GM23338 (cell line): ENCODE measurements at regions not wholly inside any gene's neighbourhood (a gene's known extent, or its start where the extent isn't known, plus 50 kb on each side); places are given as distances from the start of the nearest gene placed in this dataset.

Source experiments
- CREB1 ChIP-seq: fragments of 250-450 bp; sonication (Bioruptor Pico); IDR thresholded peaks from 2 replicates; pipeline ENCODE4 v1.5.0; 2020; ENCODE audit warnings: low read depth, mild to moderate bottlenecking, moderate library complexity
- CTCF ChIP-seq, 2 experiments: fragments of 200-600 bp in 1 of 2; sonication (generic) in 1 of 2; conservative IDR thresholded peaks; 2 replicates each; pipeline versions ENCODE4 v1.5.1 to v1.6.1; 2016 to 2017; ENCODE audit warnings: antibody characterized with exemption in 2 of 2, low read depth in 2 of 2, mild to moderate bottlenecking in 2 of 2, moderate library complexity in 1 of 2
- EZH2 ChIP-seq: fragments of 200-600 bp; sonication (generic); IDR thresholded peaks from one replicate; pipeline ENCODE4 v1.8.0; 2017; ENCODE audit warnings: antibody characterized with exemption, mild to moderate bottlenecking, low read depth; ENCODE audit not compliant: unreplicated experiment
- EZH2phosphoT487 ChIP-seq: fragments of 200-600 bp; sonication (generic); IDR thresholded peaks from one replicate; pipeline ENCODE4 v1.8.1; 2018; ENCODE audit warnings: antibody characterized with exemption; ENCODE audit not compliant: unreplicated experiment
- TF ChIP-seq, protein P1 (sequence below): fragments of 250-450 bp; sonication (Bioruptor Pico); IDR thresholded peaks from 2 replicates; pipeline ENCODE4 v1.5.0; 2020; ENCODE audit warnings: mild to moderate bottlenecking, moderate library complexity

DNA sequence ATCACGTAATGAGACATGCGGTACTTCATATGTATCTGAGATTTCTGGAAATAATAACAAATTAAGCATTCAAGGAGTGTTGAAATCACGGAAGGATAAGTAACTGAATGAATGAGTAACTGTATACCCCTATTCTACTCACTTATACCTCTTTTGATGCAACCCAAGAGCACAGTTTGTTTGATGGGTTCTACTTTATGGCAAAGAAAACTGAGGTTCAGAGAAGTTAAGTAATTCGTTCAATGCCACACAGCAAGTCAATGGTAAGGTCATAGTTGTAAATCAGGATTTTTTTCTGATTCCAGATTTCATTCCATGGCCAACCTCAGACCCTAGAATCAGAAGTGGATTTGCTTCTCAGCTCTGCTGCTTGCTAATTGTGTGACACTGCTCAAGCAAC, 544.5 kb upstream of the TBX3 start:
- TF ChIP-seq EZH2phosphoT487 = no peak
- no peak for TF ChIP-seq CTCF (conservative IDR thresholded peaks at IDR 0.05; ENCODE audit: low read depth in 2 of 2)
- TF ChIP-seq EZH2 = no peak
- TF ChIP-seq CREB1 (CRISPR knock-in tag) = no peak
- TF ChIP-seq, protein P1, sequence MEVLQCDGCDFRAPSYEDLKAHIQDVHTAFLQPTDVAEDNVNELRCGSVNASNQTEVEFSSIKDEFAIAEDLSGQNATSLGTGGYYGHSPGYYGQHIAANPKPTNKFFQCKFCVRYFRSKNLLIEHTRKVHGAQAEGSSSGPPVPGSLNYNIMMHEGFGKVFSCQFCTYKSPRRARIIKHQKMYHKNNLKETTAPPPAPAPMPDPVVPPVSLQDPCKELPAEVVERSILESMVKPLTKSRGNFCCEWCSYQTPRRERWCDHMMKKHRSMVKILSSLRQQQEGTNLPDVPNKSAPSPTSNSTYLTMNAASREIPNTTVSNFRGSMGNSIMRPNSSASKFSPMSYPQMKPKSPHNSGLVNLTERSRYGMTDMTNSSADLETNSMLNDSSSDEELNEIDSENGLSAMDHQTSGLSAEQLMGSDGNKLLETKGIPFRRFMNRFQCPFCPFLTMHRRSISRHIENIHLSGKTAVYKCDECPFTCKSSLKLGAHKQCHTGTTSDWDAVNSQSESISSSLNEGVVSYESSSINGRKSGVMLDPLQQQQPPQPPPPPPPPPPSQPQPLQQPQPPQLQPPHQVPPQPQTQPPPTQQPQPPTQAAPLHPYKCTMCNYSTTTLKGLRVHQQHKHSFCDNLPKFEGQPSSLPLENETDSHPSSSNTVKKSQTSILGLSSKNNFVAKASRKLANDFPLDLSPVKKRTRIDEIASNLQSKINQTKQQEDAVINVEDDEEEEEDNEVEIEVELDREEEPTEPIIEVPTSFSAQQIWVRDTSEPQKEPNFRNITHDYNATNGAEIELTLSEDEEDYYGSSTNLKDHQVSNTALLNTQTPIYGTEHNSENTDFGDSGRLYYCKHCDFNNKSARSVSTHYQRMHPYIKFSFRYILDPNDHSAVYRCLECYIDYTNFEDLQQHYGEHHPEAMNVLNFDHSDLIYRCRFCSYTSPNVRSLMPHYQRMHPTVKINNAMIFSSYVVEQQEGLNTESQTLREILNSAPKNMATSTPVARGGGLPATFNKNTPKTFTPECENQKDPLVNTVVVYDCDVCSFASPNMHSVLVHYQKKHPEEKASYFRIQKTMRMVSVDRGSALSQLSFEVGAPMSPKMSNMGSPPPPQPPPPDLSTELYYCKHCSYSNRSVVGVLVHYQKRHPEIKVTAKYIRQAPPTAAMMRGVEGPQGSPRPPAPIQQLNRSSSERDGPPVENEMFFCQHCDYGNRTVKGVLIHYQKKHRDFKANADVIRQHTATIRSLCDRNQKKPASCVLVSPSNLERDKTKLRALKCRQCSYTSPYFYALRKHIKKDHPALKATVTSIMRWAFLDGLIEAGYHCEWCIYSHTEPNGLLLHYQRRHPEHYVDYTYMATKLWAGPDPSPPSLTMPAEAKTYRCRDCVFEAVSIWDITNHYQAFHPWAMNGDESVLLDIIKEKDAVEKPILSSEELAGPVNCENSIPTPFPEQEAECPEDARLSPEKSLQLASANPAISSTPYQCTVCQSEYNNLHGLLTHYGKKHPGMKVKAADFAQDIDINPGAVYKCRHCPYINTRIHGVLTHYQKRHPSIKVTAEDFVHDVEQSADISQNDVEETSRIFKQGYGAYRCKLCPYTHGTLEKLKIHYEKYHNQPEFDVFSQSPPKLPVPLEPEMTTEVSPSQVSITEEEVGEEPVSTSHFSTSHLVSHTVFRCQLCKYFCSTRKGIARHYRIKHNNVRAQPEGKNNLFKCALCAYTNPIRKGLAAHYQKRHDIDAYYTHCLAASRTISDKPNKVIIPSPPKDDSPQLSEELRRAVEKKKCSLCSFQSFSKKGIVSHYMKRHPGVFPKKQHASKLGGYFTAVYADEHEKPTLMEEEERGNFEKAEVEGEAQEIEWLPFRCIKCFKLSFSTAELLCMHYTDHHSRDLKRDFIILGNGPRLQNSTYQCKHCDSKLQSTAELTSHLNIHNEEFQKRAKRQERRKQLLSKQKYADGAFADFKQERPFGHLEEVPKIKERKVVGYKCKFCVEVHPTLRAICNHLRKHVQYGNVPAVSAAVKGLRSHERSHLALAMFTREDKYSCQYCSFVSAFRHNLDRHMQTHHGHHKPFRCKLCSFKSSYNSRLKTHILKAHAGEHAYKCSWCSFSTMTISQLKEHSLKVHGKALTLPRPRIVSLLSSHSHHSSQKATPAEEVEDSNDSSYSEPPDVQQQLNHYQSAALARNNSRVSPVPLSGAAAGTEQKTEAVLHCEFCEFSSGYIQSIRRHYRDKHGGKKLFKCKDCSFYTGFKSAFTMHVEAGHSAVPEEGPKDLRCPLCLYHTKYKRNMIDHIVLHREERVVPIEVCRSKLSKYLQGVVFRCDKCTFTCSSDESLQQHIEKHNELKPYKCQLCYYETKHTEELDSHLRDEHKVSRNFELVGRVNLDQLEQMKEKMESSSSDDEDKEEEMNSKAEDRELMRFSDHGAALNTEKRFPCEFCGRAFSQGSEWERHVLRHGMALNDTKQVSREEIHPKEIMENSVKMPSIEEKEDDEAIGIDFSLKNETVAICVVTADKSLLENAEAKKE (CRISPR knock-in tag) = no peak
